ENCODE measurements at regions not wholly inside any gene's neighbourhood (a gene's known extent, or its start where the extent isn't known, plus 50 kb on each side); places are given as distances from the start of the nearest gene placed in this dataset.

DNA sequence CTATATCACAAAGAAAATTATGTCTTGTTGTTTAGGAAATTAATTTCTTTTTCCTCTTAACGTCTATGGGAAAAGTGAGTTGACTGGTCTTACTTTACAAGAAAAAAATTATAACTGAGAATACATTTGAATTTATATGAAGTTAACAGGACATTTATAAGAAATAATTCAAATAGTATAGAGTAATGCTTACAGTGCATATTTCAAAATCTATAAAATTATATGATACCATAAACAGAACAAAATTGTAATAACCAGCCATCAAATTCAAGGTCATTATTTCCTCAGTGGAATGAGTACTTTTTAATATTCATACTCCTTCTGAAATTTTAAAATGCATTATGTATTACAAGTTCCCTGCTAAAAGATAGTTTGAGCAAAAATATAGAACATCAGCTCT is 884.5 kb downstream of the TECRL start:
- intact Hi-C loops (cut with micrococcal nuclease; ENCODE audit: unreplicated experiment) = loop anchor here (5.0 kb wide), 1 partner anchor 1018 kb away; no protein-coding TSS in a partner anchor
- H3K4me3 Mint-ChIP-seq (ENCODE audit: low read depth, unreplicated experiment) = no peak overlapping the region
- no peaks in the 10 kb centered on the region for H3K4me1 Mint-ChIP-seq (ENCODE audit: low read depth, unreplicated experiment)
- H3K36me3 Mint-ChIP-seq (ENCODE audit: insufficient read depth, unreplicated experiment) = no peaks in the 10 kb centered on the region
- no peaks in the 10 kb centered on the region for H3K9me3 Mint-ChIP-seq (ENCODE audit: low read depth, unreplicated experiment)
- DNase-seq = no peak
- H3K27ac Mint-ChIP-seq (ENCODE audit: unreplicated experiment) = no peak overlapping the region
- TF ChIP-seq, protein P1, sequence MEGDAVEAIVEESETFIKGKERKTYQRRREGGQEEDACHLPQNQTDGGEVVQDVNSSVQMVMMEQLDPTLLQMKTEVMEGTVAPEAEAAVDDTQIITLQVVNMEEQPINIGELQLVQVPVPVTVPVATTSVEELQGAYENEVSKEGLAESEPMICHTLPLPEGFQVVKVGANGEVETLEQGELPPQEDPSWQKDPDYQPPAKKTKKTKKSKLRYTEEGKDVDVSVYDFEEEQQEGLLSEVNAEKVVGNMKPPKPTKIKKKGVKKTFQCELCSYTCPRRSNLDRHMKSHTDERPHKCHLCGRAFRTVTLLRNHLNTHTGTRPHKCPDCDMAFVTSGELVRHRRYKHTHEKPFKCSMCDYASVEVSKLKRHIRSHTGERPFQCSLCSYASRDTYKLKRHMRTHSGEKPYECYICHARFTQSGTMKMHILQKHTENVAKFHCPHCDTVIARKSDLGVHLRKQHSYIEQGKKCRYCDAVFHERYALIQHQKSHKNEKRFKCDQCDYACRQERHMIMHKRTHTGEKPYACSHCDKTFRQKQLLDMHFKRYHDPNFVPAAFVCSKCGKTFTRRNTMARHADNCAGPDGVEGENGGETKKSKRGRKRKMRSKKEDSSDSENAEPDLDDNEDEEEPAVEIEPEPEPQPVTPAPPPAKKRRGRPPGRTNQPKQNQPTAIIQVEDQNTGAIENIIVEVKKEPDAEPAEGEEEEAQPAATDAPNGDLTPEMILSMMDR (IDR thresholded peaks at IDR 0.05; ENCODE audit: unreplicated experiment) = no peak
- H3K27me3 Mint-ChIP-seq (ENCODE audit: unreplicated experiment) = no peaks in the 10 kb centered on the region
- CTCF ChIA-PET = interaction anchor here (0.6 kb wide), 1 partner anchor 1649 kb away, joined by 5 read pairs; no protein-coding TSS in a partner anchor
- no TSS peak for BruUV-seq (replicated peaks)

DNA sequence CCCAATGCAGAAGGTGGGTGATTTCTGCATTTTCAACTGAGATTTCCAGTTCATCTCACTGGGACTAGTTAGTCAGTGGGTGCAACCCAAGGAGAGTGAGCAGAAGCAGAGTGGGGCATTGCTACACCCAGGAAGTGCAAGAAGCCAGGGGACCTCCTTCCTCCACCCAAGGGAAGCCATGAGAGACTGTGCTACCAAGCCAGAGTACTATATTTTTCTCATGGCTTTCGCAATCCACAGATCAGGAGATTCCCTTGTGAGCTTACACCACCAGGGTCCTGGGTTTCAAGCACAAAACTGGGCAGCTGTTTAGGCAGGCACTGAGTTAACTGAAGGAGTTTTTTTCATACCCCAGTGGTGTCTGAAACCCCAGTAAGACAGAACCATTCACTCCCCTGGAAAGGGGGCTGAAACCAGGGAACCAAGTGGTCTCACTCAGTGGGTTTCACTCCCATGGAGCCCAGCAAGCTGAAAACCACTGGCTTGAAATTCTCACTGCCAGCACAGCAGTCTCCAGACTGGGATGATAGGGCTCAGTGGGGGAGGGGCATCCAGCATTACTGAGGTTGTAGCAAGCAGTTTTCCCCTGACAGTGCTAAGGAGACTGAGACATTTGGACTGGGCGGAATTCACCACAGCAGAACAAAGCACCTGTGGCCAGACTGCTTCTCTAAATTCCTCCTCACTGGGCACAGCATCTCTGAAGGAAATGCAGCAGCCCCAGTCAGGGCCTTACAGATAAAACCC is 903.4 kb downstream of the TECRL start:
- intact Hi-C loops (cut with micrococcal nuclease; ENCODE audit: unreplicated experiment) = no loop called here
- Mint-ChIP-seq H3K9me3 (ENCODE audit: low read depth, unreplicated experiment) (peaks cover 9% of the 10 kb centered on the region), H3K4me3 (ENCODE audit: low read depth, unreplicated experiment) (no peak overlapping the region), H3K27ac (ENCODE audit: unreplicated experiment) (no peak overlapping the region), H3K4me1 (ENCODE audit: low read depth, unreplicated experiment) (no peaks in the 10 kb centered on the region), H3K36me3 (ENCODE audit: insufficient read depth, unreplicated experiment) (no peaks in the 10 kb centered on the region), H3K27me3 (ENCODE audit: unreplicated experiment) (no peaks in the 10 kb centered on the region)
- no peak for DNase-seq
- TF ChIP-seq, protein P1 (IDR thresholded peaks at IDR 0.05; ENCODE audit: unreplicated experiment) = no peak
- no TSS peak for BruUV-seq (replicated peaks)
- CTCF ChIA-PET = no interaction called here

DNA sequence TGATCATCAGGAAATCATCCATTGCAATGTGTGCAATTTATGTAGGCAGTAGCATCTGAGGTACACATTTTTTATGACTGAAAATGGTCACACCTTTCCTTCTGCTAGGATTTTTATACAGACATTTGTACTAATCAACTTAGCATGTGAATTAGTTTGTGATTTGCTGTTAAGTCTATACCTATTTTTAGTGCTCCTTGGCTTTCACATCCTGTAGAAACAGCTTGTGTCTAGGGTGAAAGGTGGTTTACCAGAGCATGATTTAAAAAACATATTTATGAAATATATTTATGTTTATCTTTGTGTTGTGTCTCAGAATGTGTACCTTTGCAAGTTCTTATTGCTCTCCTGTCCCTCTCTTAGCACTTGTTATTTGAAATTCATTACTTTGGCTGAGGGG is 916.0 kb downstream of the TECRL start:
- intact Hi-C loops (cut with micrococcal nuclease; ENCODE audit: unreplicated experiment) = no loop called here
- Mint-ChIP-seq H3K4me3 (ENCODE audit: low read depth, unreplicated experiment) (no peak overlapping the region), H3K4me1 (ENCODE audit: low read depth, unreplicated experiment) (no peaks in the 10 kb centered on the region), H3K27me3 (ENCODE audit: unreplicated experiment) (no peaks in the 10 kb centered on the region), H3K27ac (ENCODE audit: unreplicated experiment) (no peak overlapping the region), H3K36me3 (ENCODE audit: insufficient read depth, unreplicated experiment) (no peaks in the 10 kb centered on the region), H3K9me3 (ENCODE audit: low read depth, unreplicated experiment) (peaks cover 7% of the 10 kb centered on the region)
- TF ChIP-seq, protein P1 (IDR thresholded peaks at IDR 0.05; ENCODE audit: unreplicated experiment) = no peak
- BruUV-seq (replicated peaks) = no TSS peak
- CTCF ChIA-PET = no interaction called here
- DNase-seq = no peak

DNA sequence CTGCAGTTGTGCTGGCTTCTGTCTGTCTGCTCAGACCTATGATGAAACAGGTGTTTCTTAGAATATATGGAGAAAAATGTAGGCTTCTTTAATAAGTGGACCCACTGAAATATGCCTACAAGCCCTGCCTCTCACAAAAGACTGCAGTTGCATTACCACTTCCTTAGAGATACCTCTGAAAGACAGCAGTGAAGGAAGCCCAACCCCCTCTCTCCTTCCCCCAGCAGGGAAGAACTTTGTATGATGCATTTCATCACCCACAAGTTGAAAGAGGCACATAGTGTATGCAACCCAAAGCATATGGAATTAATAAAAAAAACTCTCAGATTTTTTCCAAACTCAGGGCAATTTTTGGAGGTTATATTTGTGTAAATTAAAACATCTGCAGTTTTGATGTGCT is 916.7 kb downstream of the TECRL start:
- no peak for DNase-seq
- intact Hi-C loops (cut with micrococcal nuclease; ENCODE audit: unreplicated experiment) = no loop called here
- no TSS peak for BruUV-seq (replicated peaks)
- no peaks in the 10 kb centered on the region for H3K27me3 Mint-ChIP-seq (ENCODE audit: unreplicated experiment)
- CTCF ChIA-PET = no interaction called here
- H3K27ac Mint-ChIP-seq (ENCODE audit: unreplicated experiment) = no peak overlapping the region
- no peak overlapping the region for H3K4me3 Mint-ChIP-seq (ENCODE audit: low read depth, unreplicated experiment)
- TF ChIP-seq, protein P1 (IDR thresholded peaks at IDR 0.05; ENCODE audit: unreplicated experiment) = no peak
- H3K4me1 Mint-ChIP-seq (ENCODE audit: low read depth, unreplicated experiment) = no peaks in the 10 kb centered on the region
- H3K9me3 Mint-ChIP-seq (ENCODE audit: low read depth, unreplicated experiment) = peaks cover 7% of the 10 kb centered on the region
- no peaks in the 10 kb centered on the region for H3K36me3 Mint-ChIP-seq (ENCODE audit: insufficient read depth, unreplicated experiment)
